Breast epithelium (tissue), 3 donors: ENCODE measurements at regions not wholly inside any gene's neighbourhood (a gene's known extent, or its start where the extent isn't known, plus 50 kb on each side); places are given as distances from the start of the nearest gene placed in this dataset.

Experiments
- CTCF ChIP-seq, 3 donors: fragments of 450-650 bp; IDR thresholded peaks; one replicate each; pipeline ENCODE4 v1.5.1; 2016 to 2017; ENCODE audit warnings: antibody characterized with exemption in 3 of 3, mild to moderate bottlenecking in 3 of 3, moderate library complexity in 3 of 3
- POLR2A ChIP-seq: fragments of 450-650 bp; IDR thresholded peaks from one replicate; pipeline ENCODE4 v1.6.1; 2016; ENCODE audit warnings: antibody characterized with exemption, mild to moderate bottlenecking, moderate library complexity

DNA sequence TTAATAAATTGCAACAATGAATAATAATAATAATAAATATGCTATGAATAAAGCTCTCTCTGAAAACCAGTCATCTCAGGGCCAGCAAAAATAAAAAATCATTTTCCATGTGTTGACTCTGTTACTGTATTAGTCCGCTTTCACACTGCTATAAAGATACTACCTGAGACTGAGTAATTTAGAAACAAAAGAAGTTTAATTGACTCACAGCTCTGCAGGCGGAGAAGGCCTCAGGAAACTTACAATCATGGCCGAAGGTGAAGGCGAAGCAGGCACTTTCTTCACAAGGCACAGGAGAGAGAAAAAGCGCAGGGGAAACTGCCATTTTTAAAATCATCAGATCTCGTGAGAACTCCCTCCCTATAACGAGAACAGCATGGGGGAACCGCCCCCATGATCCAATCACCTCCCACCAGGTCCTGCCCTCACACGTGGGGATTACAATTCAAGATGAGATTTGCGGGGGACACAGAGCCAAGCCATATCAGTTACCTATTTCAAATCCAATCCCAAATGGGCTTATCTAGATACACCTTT is 224.1 kb downstream of the IGSF11 start:
- TF ChIP-seq CTCF (IDR thresholded peaks at IDR 0.05) (no peak), POLR2A (no peak)
